ENCODE measurements at regions not wholly inside any gene's neighbourhood (a gene's known extent, or its start where the extent isn't known, plus 50 kb on each side); places are given as distances from the start of the nearest gene placed in this dataset.
A peak's percentile ranks its signal among the peaks of the same experiment; 100 is the strongest.

DNA sequence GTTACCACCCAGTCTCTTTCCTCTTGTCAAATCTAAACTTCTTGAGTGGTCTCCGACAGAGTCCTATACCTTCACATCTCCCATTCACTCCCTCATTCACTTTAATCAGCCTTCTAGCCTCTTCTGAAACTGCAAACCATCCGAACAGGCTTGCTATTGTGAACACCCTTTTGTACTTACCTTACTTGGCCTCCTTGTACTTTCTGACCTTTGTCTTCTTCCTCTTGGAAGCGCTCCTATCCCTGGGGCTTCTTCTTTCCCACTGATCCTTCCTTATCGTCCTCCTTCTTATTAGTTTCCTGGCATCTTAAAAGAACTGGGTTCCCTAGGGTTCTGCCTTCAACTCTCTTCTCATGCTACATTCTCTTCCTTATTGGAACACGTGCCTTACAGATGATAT, 76.9 kb upstream of the HIF1A start:
- Histone ChIP-seq H3K9me3 (ENCODE audit: control insufficient read depth in 2 of 3, insufficient read depth in 1 of 3, low read length in 3 of 3) (no peaks in the 10 kb centered on the region), H3K36me3 (ENCODE audit: control insufficient read depth in 2 of 3, insufficient read depth in 3 of 3, low read length in 3 of 3) (no peaks in the 10 kb centered on the region), H3K27me3 (ENCODE audit: control insufficient read depth, insufficient read depth, low read length) (no peaks in the 10 kb centered on the region), H3K4me3 (ENCODE audit: low read length in 3 of 3) (no peak overlapping the region), H3K9ac (ENCODE audit: low read length in 3 of 3) (no peak overlapping the region), H3K4me1 (ENCODE audit: control insufficient read depth in 2 of 3, insufficient read depth in 2 of 3, low read depth in 1 of 3, low read length in 3 of 3) (peaks cover 0 to 11% (median 6%) of the 10 kb centered on the region in 3 donors), H3K27ac (ENCODE audit: low read depth in 2 of 2, low read length in 2 of 2) (no peak overlapping the region)
- TF ChIP-seq, protein P1, sequence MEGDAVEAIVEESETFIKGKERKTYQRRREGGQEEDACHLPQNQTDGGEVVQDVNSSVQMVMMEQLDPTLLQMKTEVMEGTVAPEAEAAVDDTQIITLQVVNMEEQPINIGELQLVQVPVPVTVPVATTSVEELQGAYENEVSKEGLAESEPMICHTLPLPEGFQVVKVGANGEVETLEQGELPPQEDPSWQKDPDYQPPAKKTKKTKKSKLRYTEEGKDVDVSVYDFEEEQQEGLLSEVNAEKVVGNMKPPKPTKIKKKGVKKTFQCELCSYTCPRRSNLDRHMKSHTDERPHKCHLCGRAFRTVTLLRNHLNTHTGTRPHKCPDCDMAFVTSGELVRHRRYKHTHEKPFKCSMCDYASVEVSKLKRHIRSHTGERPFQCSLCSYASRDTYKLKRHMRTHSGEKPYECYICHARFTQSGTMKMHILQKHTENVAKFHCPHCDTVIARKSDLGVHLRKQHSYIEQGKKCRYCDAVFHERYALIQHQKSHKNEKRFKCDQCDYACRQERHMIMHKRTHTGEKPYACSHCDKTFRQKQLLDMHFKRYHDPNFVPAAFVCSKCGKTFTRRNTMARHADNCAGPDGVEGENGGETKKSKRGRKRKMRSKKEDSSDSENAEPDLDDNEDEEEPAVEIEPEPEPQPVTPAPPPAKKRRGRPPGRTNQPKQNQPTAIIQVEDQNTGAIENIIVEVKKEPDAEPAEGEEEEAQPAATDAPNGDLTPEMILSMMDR (IDR thresholded peaks at IDR 0.05; ENCODE audit: borderline replicate concordance, extremely low read depth, insufficient read depth), result no peak
- FAIRE-seq, result no peak
- intact Hi-C loops (cut with DNase I), result no loop called here
- no peak for DNase-seq

DNA sequence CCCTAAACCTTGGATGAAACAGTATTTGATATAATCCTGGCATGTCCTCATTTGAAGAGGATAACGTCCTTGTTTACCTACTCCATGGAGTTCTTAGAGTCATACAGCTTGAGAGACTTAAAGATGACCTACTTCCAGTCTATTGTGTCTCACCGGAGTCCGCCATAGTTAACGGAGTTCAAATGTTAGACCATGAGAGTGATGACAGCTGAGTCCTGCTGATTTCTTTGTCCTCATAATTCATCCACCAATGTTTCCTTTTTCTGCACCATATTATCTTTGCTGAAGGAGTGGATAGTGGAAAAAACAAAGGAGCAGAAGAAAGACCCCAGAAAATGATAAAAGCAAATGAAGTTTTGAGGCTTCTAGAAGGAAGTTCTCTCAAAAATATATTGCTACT, 75.8 kb upstream of the HIF1A start:
- Histone ChIP-seq H3K27ac (ENCODE audit: low read depth in 2 of 2, low read length in 2 of 2) (no peak overlapping the region), H3K27me3 (ENCODE audit: control insufficient read depth, insufficient read depth, low read length) (no peaks in the 10 kb centered on the region), H3K4me3 (ENCODE audit: low read length in 3 of 3) (no peak overlapping the region), H3K9ac (ENCODE audit: low read length in 3 of 3) (no peak overlapping the region), H3K9me3 (ENCODE audit: control insufficient read depth in 2 of 3, insufficient read depth in 1 of 3, low read length in 3 of 3) (no peaks in the 10 kb centered on the region), H3K4me1 (ENCODE audit: control insufficient read depth in 2 of 3, insufficient read depth in 2 of 3, low read depth in 1 of 3, low read length in 3 of 3) (peaks cover 0 to 11% (median 6%) of the 10 kb centered on the region in 3 donors), H3K36me3 (ENCODE audit: control insufficient read depth in 2 of 3, insufficient read depth in 3 of 3, low read length in 3 of 3) (no peaks in the 10 kb centered on the region)
- TF ChIP-seq, protein P1 (IDR thresholded peaks at IDR 0.05; ENCODE audit: borderline replicate concordance, extremely low read depth, insufficient read depth), result no peak
- DNase-seq, result no peak
- intact Hi-C loops (cut with DNase I), result no loop called here
- no peak for FAIRE-seq

DNA sequence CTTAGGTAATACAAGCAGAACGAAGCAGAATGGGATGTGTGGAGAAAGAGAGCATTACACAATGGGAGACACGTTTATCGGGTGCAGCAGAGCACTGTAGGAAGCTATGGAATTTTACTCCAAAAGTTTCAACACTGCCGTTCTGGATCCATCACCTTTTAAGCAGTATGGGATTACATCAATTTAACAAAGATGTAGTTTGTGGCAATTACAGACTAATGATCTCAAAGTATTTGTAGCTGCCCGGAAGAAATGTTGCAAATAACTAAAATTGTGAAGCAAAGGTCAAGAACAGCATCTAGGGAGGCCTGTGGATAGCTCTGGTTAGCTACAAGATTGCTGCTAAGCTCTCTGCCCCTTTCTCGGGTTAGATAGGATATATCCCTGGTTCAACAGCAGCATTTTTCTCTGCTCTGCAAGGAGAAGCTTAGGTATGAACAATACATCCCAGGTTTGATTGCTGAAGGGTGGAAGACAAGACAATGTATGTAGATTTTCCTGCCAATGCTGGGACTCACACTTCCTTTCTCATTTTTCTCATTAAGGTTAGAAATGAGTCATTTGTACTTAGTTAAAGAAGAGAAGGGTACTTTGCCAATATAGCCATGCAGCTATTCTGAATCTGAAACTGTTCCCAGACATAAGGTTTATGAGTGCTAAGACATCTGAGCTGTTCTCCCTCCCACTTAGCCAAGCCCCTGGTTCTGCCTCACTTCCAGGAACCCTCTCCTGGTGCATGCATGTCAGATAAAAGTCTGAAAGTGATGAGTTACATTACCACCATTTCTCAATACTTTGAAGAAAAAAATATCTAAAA, 75.0 kb upstream of the HIF1A start:
- no peak overlapping the region for H3K27ac ChIP-seq (ENCODE audit: low read depth in 2 of 2, low read length in 2 of 2)
- H3K9ac ChIP-seq (ENCODE audit: low read length in 3 of 3), result no peak overlapping the region
- no peaks in the 10 kb centered on the region for H3K9me3 ChIP-seq (ENCODE audit: control insufficient read depth in 2 of 3, insufficient read depth in 1 of 3, low read length in 3 of 3)
- no peaks in the 10 kb centered on the region for H3K27me3 ChIP-seq (ENCODE audit: control insufficient read depth, insufficient read depth, low read length)
- intact Hi-C loops (cut with DNase I), result no loop called here
- TF ChIP-seq, protein P1 (IDR thresholded peaks at IDR 0.05; ENCODE audit: borderline replicate concordance, extremely low read depth, insufficient read depth), result no peak
- H3K36me3 ChIP-seq (ENCODE audit: control insufficient read depth in 2 of 3, insufficient read depth in 3 of 3, low read length in 3 of 3), result no peaks in the 10 kb centered on the region
- DNase-seq, result peak in 2 of 5 donors; percentile 26 to 53
- H3K4me3 ChIP-seq (ENCODE audit: low read length in 3 of 3), result no peak overlapping the region
- peaks cover 0 to 11% (median 6%) of the 10 kb centered on the region in 3 donors for H3K4me1 ChIP-seq (ENCODE audit: control insufficient read depth in 2 of 3, insufficient read depth in 2 of 3, low read depth in 1 of 3, low read length in 3 of 3)
- FAIRE-seq, result no peak

All from kidney (tissue), 13 donors.